HG03432 (cell line): ENCODE measurements at regions not wholly inside any gene's neighbourhood (a gene's known extent, or its start where the extent isn't known, plus 50 kb on each side); places are given as distances from the start of the nearest gene placed in this dataset.
"Not testable (repeated sequence)": the region's sequence is repeated elsewhere in the genome, so short reads cannot be mapped to it uniquely, and the experiment has no call there.

Source experiments
- ATAC-seq: cut with Tn5 transposase; IDR thresholded peaks from one replicate; pipeline ENCODE4 v1.9.1; 2021; ENCODE audit warnings: mild to moderate bottlenecking, moderate library complexity; ENCODE audit not compliant: unreplicated experiment

- no peak for ATAC-seq
Measured at GRCh38 chr12:30378307-30378706, 317.4 kb downstream of the IPO8 start.

- no peak for ATAC-seq
Measured at GRCh38 chr12:30364822-30365221, 330.8 kb downstream of the IPO8 start.

- no peak for ATAC-seq
Measured at GRCh38 chr12:30361145-30361544, 334.5 kb downstream of the IPO8 start.

DNA sequence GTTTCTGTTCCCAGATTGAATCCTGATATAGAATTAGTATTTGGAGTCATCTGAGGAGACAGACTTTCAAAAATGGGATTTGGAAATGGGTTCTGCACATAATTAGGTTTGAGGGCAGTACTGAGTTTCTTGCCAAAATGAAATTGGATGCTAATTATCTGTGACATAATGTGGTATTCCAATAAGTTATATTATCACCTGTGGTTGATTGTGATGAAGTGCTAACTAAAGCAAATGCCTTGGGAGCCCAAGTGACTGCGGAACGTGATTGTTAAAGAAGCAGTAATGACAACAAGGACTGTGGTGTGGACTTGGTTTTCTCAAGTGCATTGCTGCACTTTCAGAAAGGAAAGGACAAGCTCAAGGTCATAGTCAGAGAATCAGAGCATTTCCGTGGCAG, 337.0 kb downstream of the IPO8 start:
- ATAC-seq = no peak

GRCh38 chr12:30357766-30358490, 337.7 kb downstream of the IPO8 start:
- ATAC-seq = no peak

GRCh38 chr12:30345744-30346471, 349.8 kb downstream of the IPO8 start:
- ATAC-seq = no peak

- no peak for ATAC-seq
Measured at GRCh38 chr12:30330565-30330964, 365.1 kb downstream of the IPO8 start.

- no peak for ATAC-seq
Measured at GRCh38 chr12:30329281-30329680, 366.4 kb downstream of the IPO8 start.

DNA sequence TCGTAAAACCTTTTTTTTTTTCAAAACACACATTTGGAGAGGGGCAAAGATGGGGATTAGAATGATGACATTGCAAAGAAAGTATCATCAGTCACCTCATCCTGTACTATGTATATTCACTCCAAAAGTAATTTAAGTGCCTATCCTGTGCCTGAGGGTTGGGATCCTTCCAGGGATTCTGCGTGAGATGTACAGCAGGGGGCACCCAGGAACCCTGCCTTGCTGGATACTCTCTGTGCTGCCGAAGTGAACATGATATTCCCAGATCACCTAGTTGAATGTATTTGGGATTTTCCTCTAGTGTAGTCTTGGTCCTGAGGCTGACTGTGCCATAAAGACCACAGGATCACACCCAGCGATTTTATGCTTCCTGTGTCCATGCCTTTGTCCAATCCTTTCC, 372.7 kb downstream of the IPO8 start:
- ATAC-seq = no peak

GRCh38 chr12:30320561-30320960, 375.1 kb downstream of the IPO8 start:
- ATAC-seq = no peak

DNA sequence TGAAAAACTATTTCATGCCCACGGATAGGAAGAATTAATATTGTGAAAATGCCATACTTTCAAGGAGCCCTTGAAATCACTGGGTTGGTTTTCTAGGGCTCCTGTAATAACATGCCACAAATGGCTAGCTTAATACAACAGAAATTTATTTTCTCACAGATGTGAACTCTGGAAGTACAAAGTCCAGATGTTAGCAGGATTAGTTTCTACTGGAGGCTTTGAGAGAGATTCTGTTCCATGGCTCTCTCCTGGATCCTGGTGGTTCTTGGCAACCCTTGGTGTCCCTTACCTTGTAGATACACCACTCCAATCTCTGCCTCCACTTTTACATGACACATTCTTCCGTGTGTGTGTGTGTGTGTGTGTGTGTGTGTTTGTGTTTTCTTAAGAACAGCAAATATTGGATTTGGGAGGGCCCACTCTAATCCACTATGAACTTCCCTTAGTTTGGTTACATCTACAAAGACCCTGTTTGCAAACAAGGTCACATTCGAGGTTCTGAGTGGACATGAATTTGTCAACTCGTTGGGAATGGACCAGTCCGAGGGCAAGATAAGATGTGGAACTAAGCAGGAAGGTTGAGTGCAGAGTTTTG, 381.1 kb downstream of the IPO8 start:
- no peak for ATAC-seq

- ATAC-seq = no peak
Measured at GRCh38 chr12:30308010-30308717, 387.5 kb downstream of the IPO8 start.

- no peak for ATAC-seq
Measured at GRCh38 chr12:30304528-30304927, 391.1 kb downstream of the IPO8 start.

DNA sequence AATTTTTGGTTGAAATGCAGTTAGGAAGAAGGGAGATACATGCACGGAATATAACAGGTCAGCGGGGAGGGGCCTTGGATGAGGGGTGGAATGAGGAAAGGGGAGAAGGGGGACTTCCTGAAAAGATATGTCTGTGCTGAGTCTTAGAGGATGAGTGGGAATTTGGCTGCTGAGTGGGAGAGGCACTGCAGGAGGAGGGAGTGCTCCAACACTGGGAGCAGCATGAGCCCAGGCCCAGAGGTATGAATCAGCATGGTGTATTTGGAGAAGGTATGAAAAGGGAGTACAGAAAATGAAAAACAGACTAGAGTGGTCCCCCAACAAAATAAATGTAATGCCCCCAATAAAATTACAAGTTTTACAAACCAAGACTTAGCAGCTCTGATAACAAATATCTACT, 394.4 kb downstream of the IPO8 start:
- no peak for ATAC-seq

GRCh38 chr12:30296486-30296885, 399.2 kb downstream of the IPO8 start:
- no peak for ATAC-seq

- ATAC-seq = peak; percentile 49
Measured at GRCh38 chr12:30286345-30286926, 409.2 kb downstream of the IPO8 start.

DNA sequence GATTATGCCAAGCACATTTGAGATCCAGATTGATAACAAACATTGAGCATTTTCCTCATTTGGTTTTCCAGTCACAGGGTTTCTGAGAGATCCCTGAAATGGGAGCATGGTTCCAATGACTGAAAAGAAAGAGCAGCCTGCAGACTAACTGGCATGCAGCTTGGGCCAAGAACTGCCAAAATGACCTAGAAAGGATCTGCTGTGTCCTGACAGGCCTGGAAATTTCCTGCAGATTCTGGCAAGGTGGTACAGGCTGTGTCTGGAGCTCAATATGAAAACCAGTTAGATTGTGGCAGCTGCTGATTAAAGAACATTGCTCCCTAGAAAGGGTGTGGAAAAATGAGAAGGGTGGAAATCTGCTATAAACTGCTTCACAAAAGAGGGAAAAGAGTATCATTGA, 417.3 kb downstream of the IPO8 start:
- ATAC-seq = no peak

DNA sequence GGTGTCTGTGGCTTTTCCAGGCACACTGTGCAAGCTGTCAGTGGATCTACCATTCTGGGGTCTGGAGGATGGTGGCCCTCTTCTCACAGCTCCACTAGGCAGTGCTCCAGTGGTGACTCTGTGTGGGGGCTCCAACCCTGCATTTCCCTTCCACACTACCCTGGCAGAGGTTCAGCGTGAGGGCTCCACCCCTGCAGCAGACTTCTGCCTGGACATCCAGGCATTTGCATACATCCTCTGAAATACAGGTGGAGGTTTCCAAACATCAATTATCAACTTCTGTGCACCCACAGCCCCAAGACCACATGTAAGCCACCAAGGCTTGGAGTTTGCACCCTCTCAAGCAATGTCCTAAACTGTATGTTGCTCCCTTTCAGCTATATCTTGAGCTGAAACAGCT, 423.2 kb downstream of the IPO8 start:
- not testable (repeated sequence) for ATAC-seq

- ATAC-seq = no peak
Measured at GRCh38 chr12:30269496-30269895, 426.2 kb downstream of the IPO8 start.

DNA sequence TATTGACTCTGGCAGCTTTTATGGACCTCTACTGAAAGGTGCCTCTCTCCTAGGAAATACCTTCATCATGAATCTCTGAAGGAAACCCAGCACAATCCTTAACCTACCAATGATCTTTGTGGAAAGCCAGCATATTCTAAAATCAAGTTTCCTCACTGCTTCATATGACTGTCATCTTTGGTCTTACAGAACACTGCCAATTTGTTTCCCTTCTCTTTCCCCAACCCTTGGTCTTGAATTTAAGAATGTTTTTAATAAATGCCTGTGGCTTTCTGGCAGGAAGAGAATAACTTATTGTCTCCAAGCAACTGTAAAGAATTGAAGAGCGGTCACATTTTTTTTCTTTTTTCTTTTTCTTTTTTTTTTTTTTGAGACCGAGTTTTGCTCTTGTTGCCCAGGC, 427.6 kb downstream of the IPO8 start:
- no peak for ATAC-seq

DNA sequence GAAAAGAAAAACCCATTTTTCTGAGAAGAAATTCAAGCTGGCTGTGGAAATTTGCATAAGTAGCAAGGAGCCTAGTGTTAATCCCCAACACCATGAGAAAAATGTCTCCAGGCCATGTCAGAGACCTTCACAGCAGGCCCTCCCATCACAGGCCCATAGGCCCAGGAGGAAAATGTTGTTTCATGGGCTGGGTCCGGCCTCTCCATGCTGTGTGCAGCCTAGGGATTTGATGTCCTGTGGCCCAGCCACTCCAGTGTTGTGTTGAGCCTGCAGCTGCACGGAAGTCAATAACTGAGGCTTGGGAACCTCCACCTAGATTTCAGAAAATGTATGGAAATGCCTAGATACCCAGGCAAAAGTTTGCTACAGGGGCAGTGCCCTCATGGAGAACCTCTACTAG, 432.2 kb downstream of the IPO8 start:
- ATAC-seq = no peak
